Endodermal cell (in vitro differentiated cells): ENCODE measurements at regions not wholly inside any gene's neighbourhood (a gene's known extent, or its start where the extent isn't known, plus 50 kb on each side); places are given as distances from the start of the nearest gene placed in this dataset.

Source experiments
- DNase-seq: peaks from one replicate; pipeline ENCODE4 v3.0.0-alpha.2; 2017
- H3K27ac ChIP-seq: 2 replicates; pipeline ENCODE4 v1.5.1; 2013; ENCODE audit warnings: mild to moderate bottlenecking, low read depth, low read length, moderate library complexity
- H3K27me3 ChIP-seq: 2 replicates; pipeline ENCODE4 v1.6.1; 2013; ENCODE audit warnings: mild to moderate bottlenecking, low read length, moderate library complexity; ENCODE audit not compliant: insufficient read depth, control insufficient read depth, poor library complexity, severe bottlenecking
- H3K36me3 ChIP-seq: 2 replicates; pipeline ENCODE4 v1.7.0; 2013; ENCODE audit warnings: mild to moderate bottlenecking, low read length, moderate library complexity; ENCODE audit not compliant: control insufficient read depth, insufficient read depth
- H3K4me1 ChIP-seq: one replicate; pipeline ENCODE4 v1.7.0; 2013; ENCODE audit warnings: low read length; ENCODE audit not compliant: control insufficient read depth, insufficient read depth
- H3K4me3 ChIP-seq: 2 replicates; pipeline ENCODE4 v1.5.1; 2013; ENCODE audit warnings: mild to moderate bottlenecking, low read length, moderate library complexity
- H3K9ac ChIP-seq: 2 replicates; pipeline ENCODE4 v1.6.1; 2013; ENCODE audit warnings: mild to moderate bottlenecking, low read length, moderate library complexity; ENCODE audit not compliant: poor library complexity, severe bottlenecking; ENCODE audit errors: extremely low read depth
- H3K9me3 ChIP-seq: 2 replicates; pipeline ENCODE4 v1.6.1; 2013; ENCODE audit warnings: mild to moderate bottlenecking, low read length, moderate library complexity; ENCODE audit not compliant: control insufficient read depth
- H3K27ac Mint-ChIP-seq: 2 replicates; pipeline ENCODE4 v1.8.0; 2020; ENCODE audit warnings: mixed read lengths
- H3K27me3 Mint-ChIP-seq: 2 replicates; pipeline ENCODE4 v1.8.0; 2021; ENCODE audit warnings: mild to moderate bottlenecking, mixed read lengths; ENCODE audit not compliant: insufficient read depth
- H3K36me3 Mint-ChIP-seq: 2 replicates; pipeline ENCODE4 v1.8.0; 2020; ENCODE audit warnings: low read depth, mixed read lengths
- H3K4me1 Mint-ChIP-seq: 2 replicates; pipeline ENCODE4 v1.8.0; 2020; ENCODE audit warnings: mixed read lengths
- H3K4me3 Mint-ChIP-seq: 2 replicates; pipeline ENCODE4 v1.8.0; 2020; ENCODE audit warnings: mild to moderate bottlenecking, moderate library complexity, mixed read lengths
- H3K9me3 Mint-ChIP-seq: 2 replicates; pipeline ENCODE4 v1.8.0; 2020; ENCODE audit warnings: mild to moderate bottlenecking, mixed read lengths
- WGBS, 2 experiments: methylation state at CpG; one replicate each; pipeline versions ENCODE4 v1.1.5 to v1.1.7; 2013; ENCODE audit warnings: missing lambda C conversion rate in 2 of 2, mixed read lengths in 1 of 2; ENCODE audit not compliant: insufficient coverage in 1 of 2, insufficient read length in 1 of 2; 5-methylcytosine and 5-hydroxymethylcytosine counted together
- TF ChIP-seq, protein P1 (sequence below): fragments of 200-600 bp; sonication (generic); conservative IDR thresholded peaks from 2 replicates; pipeline ENCODE4 v1.5.0; 2021; ENCODE audit warnings: antibody characterized with exemption, mild to moderate bottlenecking

DNA sequence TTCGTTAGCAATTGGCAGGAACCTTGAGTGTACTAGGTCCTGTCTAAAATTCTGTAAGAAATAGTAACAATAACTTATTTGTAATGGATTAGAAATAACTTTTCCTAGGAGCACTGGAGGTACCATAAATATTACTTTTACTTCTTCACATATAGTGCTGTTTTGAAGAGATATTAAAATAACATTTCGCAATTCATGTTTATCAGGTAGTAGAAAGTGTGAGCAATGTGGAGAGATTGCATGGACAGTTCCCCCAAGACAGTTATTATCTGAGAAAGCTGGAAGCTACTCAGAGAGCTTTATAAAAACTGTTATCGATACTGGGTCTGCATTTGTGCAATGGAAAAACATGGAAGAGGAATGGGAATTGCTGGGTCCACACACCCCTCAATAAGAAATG lies 128.5 kb upstream of the KIF26B start:
- Histone ChIP-seq H3K27ac (no peak overlapping the region), H3K9ac (no peak overlapping the region), H3K9me3 (peaks cover 10% of the 10 kb centered on the region), H3K4me1 (peaks cover 3% of the 10 kb centered on the region), H3K36me3 (no peaks in the 10 kb centered on the region), H3K27me3 (no peaks in the 10 kb centered on the region), H3K4me3 (no peak overlapping the region)
- Mint-ChIP-seq H3K27me3 (no peaks in the 10 kb centered on the region), H3K27ac (no peak overlapping the region), H3K4me1 (peaks cover 15% of the 10 kb centered on the region), H3K9me3 (peaks cover 9% of the 10 kb centered on the region), H3K36me3 (peaks cover 29% of the 10 kb centered on the region), H3K4me3 (no peak overlapping the region)
- 90 to 99% methylated on average over 2 to 3 of the region's 3 CpGs for WGBS, 2 experiments
- TF ChIP-seq, protein P1, sequence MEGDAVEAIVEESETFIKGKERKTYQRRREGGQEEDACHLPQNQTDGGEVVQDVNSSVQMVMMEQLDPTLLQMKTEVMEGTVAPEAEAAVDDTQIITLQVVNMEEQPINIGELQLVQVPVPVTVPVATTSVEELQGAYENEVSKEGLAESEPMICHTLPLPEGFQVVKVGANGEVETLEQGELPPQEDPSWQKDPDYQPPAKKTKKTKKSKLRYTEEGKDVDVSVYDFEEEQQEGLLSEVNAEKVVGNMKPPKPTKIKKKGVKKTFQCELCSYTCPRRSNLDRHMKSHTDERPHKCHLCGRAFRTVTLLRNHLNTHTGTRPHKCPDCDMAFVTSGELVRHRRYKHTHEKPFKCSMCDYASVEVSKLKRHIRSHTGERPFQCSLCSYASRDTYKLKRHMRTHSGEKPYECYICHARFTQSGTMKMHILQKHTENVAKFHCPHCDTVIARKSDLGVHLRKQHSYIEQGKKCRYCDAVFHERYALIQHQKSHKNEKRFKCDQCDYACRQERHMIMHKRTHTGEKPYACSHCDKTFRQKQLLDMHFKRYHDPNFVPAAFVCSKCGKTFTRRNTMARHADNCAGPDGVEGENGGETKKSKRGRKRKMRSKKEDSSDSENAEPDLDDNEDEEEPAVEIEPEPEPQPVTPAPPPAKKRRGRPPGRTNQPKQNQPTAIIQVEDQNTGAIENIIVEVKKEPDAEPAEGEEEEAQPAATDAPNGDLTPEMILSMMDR: no peak
- no peak for DNase-seq

DNA sequence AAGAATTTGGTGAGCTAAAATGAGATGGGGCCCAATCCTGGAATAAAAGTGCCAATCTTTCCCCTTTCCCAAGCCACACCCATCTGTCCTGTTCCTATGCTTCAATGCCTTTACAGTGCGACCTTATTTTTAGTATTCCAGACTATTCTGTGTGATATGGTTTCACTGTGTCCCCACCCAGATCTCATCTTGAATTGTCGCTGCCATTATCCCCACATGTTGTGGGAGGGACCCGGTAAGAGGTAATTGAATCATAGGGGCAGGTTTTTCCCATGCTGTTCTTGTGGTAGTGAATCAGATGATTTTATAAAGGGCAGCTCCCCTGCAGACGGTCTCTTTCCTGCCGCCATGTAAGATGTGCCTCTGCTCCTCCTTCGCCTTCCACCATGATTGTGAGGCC lies 129.3 kb upstream of the KIF26B start:
- WGBS, 2 experiments: 98 to 100% methylated on average over 2 to 6 of the region's 6 CpGs

DNA sequence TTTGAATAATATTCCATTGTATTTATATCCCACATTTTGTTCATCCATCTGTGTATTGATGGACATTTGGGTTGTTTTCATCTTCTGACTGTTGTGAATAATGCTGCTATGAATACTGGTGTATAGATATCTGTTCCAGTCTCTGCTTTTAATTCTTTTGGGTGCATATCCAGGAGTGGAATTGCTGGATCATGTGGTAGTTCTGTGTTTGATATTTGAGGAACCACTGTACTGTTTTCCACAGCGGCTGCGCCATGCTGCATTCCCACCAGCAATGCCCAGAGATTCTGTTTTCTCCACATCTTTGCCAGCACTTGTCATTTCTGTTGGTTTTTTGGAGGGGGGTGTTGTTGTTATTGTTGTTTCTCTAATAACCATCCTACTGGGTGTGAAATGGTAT lies 131.6 kb upstream of the KIF26B start:
- Mint-ChIP-seq H3K27ac (no peak overlapping the region), H3K27me3 (no peaks in the 10 kb centered on the region), H3K9me3 (peaks cover 10% of the 10 kb centered on the region), H3K4me1 (peaks cover 20% of the 10 kb centered on the region), H3K4me3 (no peak overlapping the region), H3K36me3 (peaks cover 35% of the 10 kb centered on the region)
- TF ChIP-seq, protein P1: no peak
- Histone ChIP-seq H3K27ac (no peak overlapping the region), H3K9me3 (peaks cover 10% of the 10 kb centered on the region), H3K9ac (no peak overlapping the region), H3K27me3 (no peaks in the 10 kb centered on the region), H3K36me3 (no peaks in the 10 kb centered on the region), H3K4me3 (no peak overlapping the region), H3K4me1 (no peaks in the 10 kb centered on the region)
- no peak for DNase-seq
- 100% methylated on average over 2 of the region's 2 CpGs; no CpG with 5 or more reads in 1 of the 2 experiments for WGBS, 2 experiments

More for the DNA sequence above, 129.3 kb upstream of the KIF26B start:
- Histone ChIP-seq H3K27ac (no peak overlapping the region), H3K4me3 (no peak overlapping the region), H3K4me1 (no peaks in the 10 kb centered on the region), H3K36me3 (no peaks in the 10 kb centered on the region), H3K9me3 (peaks cover 10% of the 10 kb centered on the region), H3K9ac (no peak overlapping the region), H3K27me3 (no peaks in the 10 kb centered on the region)
- Mint-ChIP-seq H3K27me3 (no peaks in the 10 kb centered on the region), H3K27ac (no peak overlapping the region), H3K4me1 (peaks cover 15% of the 10 kb centered on the region), H3K36me3 (peaks cover 31% of the 10 kb centered on the region), H3K4me3 (no peak overlapping the region), H3K9me3 (peaks cover 10% of the 10 kb centered on the region)
- no peak for DNase-seq
- TF ChIP-seq, protein P1: no peak
